GM12891 (cell line): ENCODE measurements at regions not wholly inside any gene's neighbourhood (a gene's known extent, or its start where the extent isn't known, plus 50 kb on each side); places are given as distances from the start of the nearest gene placed in this dataset.

Source experiments
- POLR2A ChIP-seq: IDR thresholded peaks from 2 replicates; pipeline ENCODE4 v1.6.1; 2011; ENCODE audit warnings: low read depth, low read length, control low read depth
- POLR2AphosphoS5 ChIP-seq: IDR thresholded peaks from 2 replicates; pipeline ENCODE4 v1.6.1; 2011; ENCODE audit warnings: low read depth, low read length, control low read depth
- POU2F2 ChIP-seq: IDR thresholded peaks from 2 replicates; pipeline ENCODE4 v1.6.1; 2011; ENCODE audit warnings: low read depth, mild to moderate bottlenecking, control low read depth, low read length, moderate library complexity
- SPI1 ChIP-seq: IDR thresholded peaks from 2 replicates; pipeline ENCODE4 v1.6.1; 2011; ENCODE audit warnings: low read depth, low read length, control low read depth
- TAF1 ChIP-seq: IDR thresholded peaks from 2 replicates; pipeline ENCODE4 v1.6.1; 2011; ENCODE audit warnings: low read depth, low read length, control low read depth

- no peak for TF ChIP-seq POLR2AphosphoS5
- TF ChIP-seq POLR2A: no peak
- TF ChIP-seq TAF1: no peak
- TF ChIP-seq SPI1: no peak
- no peak for TF ChIP-seq POU2F2
Measured at GRCh38 chr15:77853910-77854309, 221.2 kb upstream of the LINGO1 start.
